ENCODE measurements at regions not wholly inside any gene's neighbourhood (a gene's known extent, or its start where the extent isn't known, plus 50 kb on each side); places are given as distances from the start of the nearest gene placed in this dataset.

DNA sequence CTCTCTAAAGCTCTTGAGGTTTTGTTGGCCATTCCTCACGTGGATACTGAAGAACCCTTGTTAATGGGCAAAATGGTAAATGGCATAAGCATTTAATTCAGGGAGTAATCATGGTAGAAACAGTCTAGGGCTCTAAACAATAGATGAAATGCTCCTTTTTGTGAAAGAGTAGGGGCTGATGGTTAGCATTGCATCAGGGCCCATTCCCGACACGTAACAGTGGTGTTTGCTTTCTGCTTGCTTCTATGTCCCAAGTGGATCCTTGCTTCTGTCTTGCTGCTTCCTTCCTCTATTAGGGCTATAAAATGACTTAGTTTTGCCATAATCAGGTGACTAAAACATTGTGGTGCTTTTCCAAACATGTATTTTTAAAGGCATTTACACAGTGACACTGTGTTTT lies 230.9 kb upstream of the AFF2 start:
- no peaks in the 10 kb centered on the region for H3K4me1 ChIP-seq (ENCODE audit: control insufficient read depth in 1 of 2, low read depth in 2 of 2)
- DNase-seq (ENCODE audit: low spot score) (no peak), ATAC-seq (ENCODE audit: insufficient number of reproducible peaks, low FRiP score, low read depth) (no peak)
- H3K36me3 ChIP-seq = no peaks in the 10 kb centered on the region
- H3K27me3 ChIP-seq (replicated peaks; ENCODE audit: insufficient read depth) = no peaks in the 10 kb centered on the region
- H3K4me3 ChIP-seq = no peak overlapping the region
- H3K9me3 ChIP-seq = no peaks in the 10 kb centered on the region
- TF ChIP-seq, protein P1, sequence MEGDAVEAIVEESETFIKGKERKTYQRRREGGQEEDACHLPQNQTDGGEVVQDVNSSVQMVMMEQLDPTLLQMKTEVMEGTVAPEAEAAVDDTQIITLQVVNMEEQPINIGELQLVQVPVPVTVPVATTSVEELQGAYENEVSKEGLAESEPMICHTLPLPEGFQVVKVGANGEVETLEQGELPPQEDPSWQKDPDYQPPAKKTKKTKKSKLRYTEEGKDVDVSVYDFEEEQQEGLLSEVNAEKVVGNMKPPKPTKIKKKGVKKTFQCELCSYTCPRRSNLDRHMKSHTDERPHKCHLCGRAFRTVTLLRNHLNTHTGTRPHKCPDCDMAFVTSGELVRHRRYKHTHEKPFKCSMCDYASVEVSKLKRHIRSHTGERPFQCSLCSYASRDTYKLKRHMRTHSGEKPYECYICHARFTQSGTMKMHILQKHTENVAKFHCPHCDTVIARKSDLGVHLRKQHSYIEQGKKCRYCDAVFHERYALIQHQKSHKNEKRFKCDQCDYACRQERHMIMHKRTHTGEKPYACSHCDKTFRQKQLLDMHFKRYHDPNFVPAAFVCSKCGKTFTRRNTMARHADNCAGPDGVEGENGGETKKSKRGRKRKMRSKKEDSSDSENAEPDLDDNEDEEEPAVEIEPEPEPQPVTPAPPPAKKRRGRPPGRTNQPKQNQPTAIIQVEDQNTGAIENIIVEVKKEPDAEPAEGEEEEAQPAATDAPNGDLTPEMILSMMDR (IDR thresholded peaks at IDR 0.05) = no peak
- no peak overlapping the region for H3K27ac ChIP-seq

DNA sequence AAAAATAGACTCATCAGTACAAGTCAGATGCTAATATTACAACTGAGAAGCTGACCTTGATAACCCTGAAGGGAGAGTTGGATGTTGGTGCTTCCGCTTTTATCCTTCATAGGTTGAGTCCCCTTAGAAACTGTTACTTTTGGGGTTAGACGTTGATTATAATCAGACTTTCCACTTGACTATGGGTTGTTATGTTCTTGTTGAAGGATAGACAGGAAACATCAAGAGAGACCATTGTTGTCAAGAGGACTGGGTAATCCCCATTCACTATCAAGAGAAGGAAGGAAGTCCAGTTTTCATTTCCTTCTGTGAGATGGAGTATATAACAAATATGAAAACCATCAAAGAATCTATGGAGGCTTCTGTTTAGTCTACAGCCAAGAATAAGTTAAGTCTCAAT lies 229.9 kb upstream of the AFF2 start:
- ATAC-seq (ENCODE audit: insufficient number of reproducible peaks, low FRiP score, low read depth) = no peak
- Histone ChIP-seq H3K4me1 (ENCODE audit: control insufficient read depth in 1 of 2, low read depth in 2 of 2) (no peaks in the 10 kb centered on the region), H3K27ac (no peak overlapping the region), H3K9me3 (no peaks in the 10 kb centered on the region), H3K27me3 (replicated peaks; ENCODE audit: insufficient read depth) (no peaks in the 10 kb centered on the region), H3K4me3 (no peak overlapping the region), H3K36me3 (no peaks in the 10 kb centered on the region)
- no peak for DNase-seq (ENCODE audit: low spot score)
- TF ChIP-seq, protein P1 (IDR thresholded peaks at IDR 0.05) = no peak

DNA sequence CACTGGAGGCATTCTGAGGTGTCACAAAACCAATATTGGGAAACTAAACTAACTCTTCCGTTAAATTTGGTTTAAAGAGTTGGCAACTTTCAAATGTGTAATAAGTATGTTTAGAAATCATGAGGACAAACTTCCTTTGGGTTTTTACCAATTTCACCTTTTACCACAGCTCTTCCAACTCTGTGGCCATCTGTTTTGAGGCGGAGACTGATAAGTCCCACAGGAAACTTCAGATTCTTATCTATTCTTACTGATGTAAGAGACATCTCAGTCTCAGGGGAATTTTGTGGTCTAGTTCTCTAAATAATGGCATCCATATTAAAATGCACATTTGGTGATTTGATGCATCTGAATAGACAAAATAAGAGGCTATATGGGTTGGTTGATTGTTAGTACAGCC lies 229.2 kb upstream of the AFF2 start:
- Histone ChIP-seq H3K9me3 (no peaks in the 10 kb centered on the region), H3K4me1 (ENCODE audit: control insufficient read depth in 1 of 2, low read depth in 2 of 2) (no peaks in the 10 kb centered on the region), H3K36me3 (no peaks in the 10 kb centered on the region), H3K27ac (no peak overlapping the region), H3K4me3 (no peak overlapping the region), H3K27me3 (replicated peaks; ENCODE audit: insufficient read depth) (no peaks in the 10 kb centered on the region)
- ATAC-seq (ENCODE audit: insufficient number of reproducible peaks, low FRiP score, low read depth) (no peak), DNase-seq (ENCODE audit: low spot score) (no peak)
- TF ChIP-seq, protein P1 (IDR thresholded peaks at IDR 0.05) = no peak

DNA sequence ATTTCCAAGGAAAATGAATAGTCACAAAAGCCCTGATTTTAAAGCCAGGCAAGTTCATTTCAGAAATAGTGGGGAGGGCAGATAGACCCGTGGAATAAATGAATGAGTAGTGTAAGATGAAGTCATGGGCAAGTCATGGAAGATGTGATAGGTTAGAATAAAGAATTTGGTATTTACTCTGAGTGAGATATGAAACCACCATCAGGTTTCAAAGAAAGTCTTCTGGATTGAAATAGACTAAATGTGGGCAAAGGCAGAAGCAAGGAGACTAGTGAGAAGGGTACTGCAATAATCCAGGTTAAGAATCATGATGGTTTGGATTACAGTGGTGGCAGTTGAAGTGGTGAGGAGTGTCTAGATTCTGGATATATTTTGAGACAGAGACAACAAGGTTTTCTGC lies 218.5 kb upstream of the AFF2 start:
- no peaks in the 10 kb centered on the region for H3K36me3 ChIP-seq
- no peak for DNase-seq (ENCODE audit: low spot score)
- ATAC-seq (ENCODE audit: insufficient number of reproducible peaks, low FRiP score, low read depth) = no peak
- no peak overlapping the region for H3K4me3 ChIP-seq
- no peak overlapping the region for H3K27ac ChIP-seq
- no peaks in the 10 kb centered on the region for H3K27me3 ChIP-seq (replicated peaks; ENCODE audit: insufficient read depth)
- H3K9me3 ChIP-seq = no peaks in the 10 kb centered on the region
- TF ChIP-seq, protein P1 (IDR thresholded peaks at IDR 0.05) = no peak
- H3K4me1 ChIP-seq (ENCODE audit: control insufficient read depth in 1 of 2, low read depth in 2 of 2) = no peaks in the 10 kb centered on the region

DNA sequence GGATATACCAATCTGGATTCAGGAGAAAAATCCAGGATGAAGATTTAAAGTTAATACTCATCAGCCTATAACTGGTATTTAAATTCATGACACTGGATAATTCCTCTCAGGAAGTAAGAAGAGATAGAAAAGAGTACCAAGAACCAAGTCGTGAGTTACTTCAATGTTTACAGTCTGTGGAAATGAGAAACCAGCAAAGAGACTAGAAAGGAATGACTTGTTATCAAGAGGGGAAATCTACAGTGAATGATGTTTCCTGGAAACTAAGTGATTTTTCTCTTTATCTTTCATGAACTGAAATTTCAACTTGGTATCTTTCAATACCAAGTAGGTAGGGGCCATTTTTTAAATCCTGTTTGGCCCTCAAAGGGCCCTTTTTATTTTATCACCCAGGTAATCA lies 217.9 kb upstream of the AFF2 start:
- H3K4me1 ChIP-seq (ENCODE audit: control insufficient read depth in 1 of 2, low read depth in 2 of 2) = no peaks in the 10 kb centered on the region
- H3K27me3 ChIP-seq (replicated peaks; ENCODE audit: insufficient read depth) = no peaks in the 10 kb centered on the region
- no peak overlapping the region for H3K27ac ChIP-seq
- ATAC-seq (ENCODE audit: insufficient number of reproducible peaks, low FRiP score, low read depth) (no peak), DNase-seq (ENCODE audit: low spot score) (no peak)
- H3K9me3 ChIP-seq = no peaks in the 10 kb centered on the region
- H3K4me3 ChIP-seq = no peak overlapping the region
- TF ChIP-seq, protein P1 (IDR thresholded peaks at IDR 0.05) = no peak
- no peaks in the 10 kb centered on the region for H3K36me3 ChIP-seq

Measured in thoracic aorta (tissue), 2 donors.